Esophagus muscularis mucosa (tissue), 4 donors: ENCODE measurements at regions not wholly inside any gene's neighbourhood (a gene's known extent, or its start where the extent isn't known, plus 50 kb on each side); places are given as distances from the start of the nearest gene placed in this dataset.

Source experiments
- DNase-seq: peaks from one replicate; pipeline ENCODE4 v3.0.0-alpha.2; 2017; ENCODE audit errors: extremely low spot score
- H3K27ac ChIP-seq, 4 donors: fragments of 200-600 bp; sonication (generic); replicated peaks in 1 of 4; 1 replicate in 3 of 4; 2 replicates in 1 of 4; pipeline ENCODE4 v1.5.1; 2016 to 2019; ENCODE audit warnings: mild to moderate bottlenecking in 1 of 4
- H3K27me3 ChIP-seq, 4 donors: fragments of 200-600 bp; sonication (generic); one replicate each; pipeline versions ENCODE4 v1.5.1 to v1.6.0; 2016 to 2019
- H3K36me3 ChIP-seq, 4 donors: fragments of 200-600 bp; sonication (generic); one replicate each; pipeline ENCODE4 v1.5.1; 2016 to 2019
- H3K4me1 ChIP-seq, 4 donors: fragments of 200-600 bp; sonication (generic); one replicate each; pipeline ENCODE4 v1.5.1; 2016 to 2019
- H3K4me3 ChIP-seq, 4 donors: fragments of 200-600 bp; sonication (generic); 1 replicate in 2 of 4; 2 replicates in 2 of 4; pipeline ENCODE4 v1.5.1; 2016 to 2019; ENCODE audit warnings: mild to moderate bottlenecking in 4 of 4, moderate library complexity in 1 of 4
- H3K9me3 ChIP-seq, 4 donors: fragments of 200-600 bp; sonication (generic); 1 replicate in 3 of 4; 2 replicates in 1 of 4; pipeline ENCODE4 v1.5.1; 2016 to 2019
- EP300 ChIP-seq: sonication (generic); formaldehyde crosslinking; IDR thresholded peaks from one replicate; pipeline ENCODE4 v1.6.1; 2017; ENCODE audit warnings: antibody characterized with exemption
- POLR2A ChIP-seq: fragments of 450-650 bp; IDR thresholded peaks from one replicate; pipeline ENCODE4 v1.6.1; 2017; ENCODE audit warnings: antibody characterized with exemption, moderate library complexity, mild to moderate bottlenecking, low read depth
- POLR2AphosphoS5 ChIP-seq, 2 donors: sonication (generic); formaldehyde crosslinking; IDR thresholded peaks; one replicate each; pipeline ENCODE4 v1.6.1; 2017; ENCODE audit warnings: antibody characterized with exemption in 2 of 2
- WGBS: methylation state at CpG from one replicate; pipeline ENCODE4 v1.1.5; 2018; 5-methylcytosine and 5-hydroxymethylcytosine counted together
- intact Hi-C: fragments of 100-400 bp; cut with DNase I; formaldehyde crosslinking; loops from one replicate; pipeline ENCODE4 v1.15.1; 2023
- TF ChIP-seq, protein P1 (sequence below), 3 experiments: fragments of 200-600 bp in 2 of 3; fragments of 450-650 bp in 1 of 3; sonication (generic) in 2 of 3; IDR thresholded peaks; one replicate each; pipeline ENCODE4 v1.5.1; 2017 to 2019; ENCODE audit warnings: antibody characterized with exemption in 3 of 3, mild to moderate bottlenecking in 2 of 3, moderate library complexity in 1 of 3

DNA sequence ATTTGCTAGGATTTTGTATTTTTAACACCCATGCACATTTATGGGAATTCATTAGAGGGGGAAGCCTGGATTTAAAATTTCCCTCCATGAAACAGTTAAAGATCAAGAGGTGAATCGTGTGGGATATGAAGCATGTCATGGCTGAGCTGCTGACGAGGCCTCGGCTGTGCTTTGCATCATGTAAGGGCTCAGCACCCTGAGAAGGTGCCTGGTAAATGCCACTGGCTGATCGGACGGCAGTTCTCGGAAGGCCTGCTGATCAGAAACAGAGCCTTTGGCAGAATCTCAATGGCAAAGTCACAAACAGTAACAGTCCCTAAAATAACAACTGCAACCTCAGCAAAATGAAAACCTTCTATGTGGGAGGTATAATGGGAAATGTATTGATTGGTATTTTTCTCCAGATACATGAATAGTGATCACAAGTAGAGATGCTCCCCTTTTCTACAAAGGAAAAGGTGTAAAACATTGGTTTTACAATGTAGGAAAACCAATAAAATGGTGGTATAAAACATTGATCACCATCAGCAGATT lies 53.0 kb upstream of the FUCA2 start:
- intact Hi-C loops = no loop called here
- Histone ChIP-seq H3K4me1 (no peaks in the 10 kb centered on the region), H3K36me3 (no peaks in the 10 kb centered on the region), H3K9me3 (no peaks in the 10 kb centered on the region), H3K27ac (no peak overlapping the region), H3K4me3 (no peak overlapping the region), H3K27me3 (no peaks in the 10 kb centered on the region)
- TF ChIP-seq, protein P1, sequence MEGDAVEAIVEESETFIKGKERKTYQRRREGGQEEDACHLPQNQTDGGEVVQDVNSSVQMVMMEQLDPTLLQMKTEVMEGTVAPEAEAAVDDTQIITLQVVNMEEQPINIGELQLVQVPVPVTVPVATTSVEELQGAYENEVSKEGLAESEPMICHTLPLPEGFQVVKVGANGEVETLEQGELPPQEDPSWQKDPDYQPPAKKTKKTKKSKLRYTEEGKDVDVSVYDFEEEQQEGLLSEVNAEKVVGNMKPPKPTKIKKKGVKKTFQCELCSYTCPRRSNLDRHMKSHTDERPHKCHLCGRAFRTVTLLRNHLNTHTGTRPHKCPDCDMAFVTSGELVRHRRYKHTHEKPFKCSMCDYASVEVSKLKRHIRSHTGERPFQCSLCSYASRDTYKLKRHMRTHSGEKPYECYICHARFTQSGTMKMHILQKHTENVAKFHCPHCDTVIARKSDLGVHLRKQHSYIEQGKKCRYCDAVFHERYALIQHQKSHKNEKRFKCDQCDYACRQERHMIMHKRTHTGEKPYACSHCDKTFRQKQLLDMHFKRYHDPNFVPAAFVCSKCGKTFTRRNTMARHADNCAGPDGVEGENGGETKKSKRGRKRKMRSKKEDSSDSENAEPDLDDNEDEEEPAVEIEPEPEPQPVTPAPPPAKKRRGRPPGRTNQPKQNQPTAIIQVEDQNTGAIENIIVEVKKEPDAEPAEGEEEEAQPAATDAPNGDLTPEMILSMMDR (IDR thresholded peaks at IDR 0.05) = no peak
- TF ChIP-seq POLR2A (no peak), EP300 (no peak), POLR2AphosphoS5 (IDR thresholded peaks at IDR 0.05) (no peak)
- no peak for DNase-seq
- 63% methylated on average over 6 of the region's 6 CpGs for WGBS

DNA sequence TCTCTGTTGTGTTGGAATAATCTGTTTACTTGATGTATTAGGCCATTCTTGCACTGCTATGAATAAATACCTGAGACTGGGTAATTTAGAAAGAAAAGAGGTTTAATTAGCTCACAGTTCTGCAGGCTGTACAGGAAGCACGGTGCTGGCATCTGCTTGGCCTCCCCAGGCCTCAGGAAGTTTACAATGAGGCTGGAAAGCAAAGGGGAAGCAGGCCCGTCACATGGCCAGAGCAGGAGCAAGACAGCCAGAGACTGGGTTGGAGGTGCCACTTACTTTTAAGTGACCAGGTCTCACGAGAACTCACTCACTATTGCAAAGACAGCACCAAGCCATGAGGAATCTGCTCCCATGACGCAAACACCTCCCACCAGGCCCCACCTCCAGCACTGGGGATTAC lies 50.6 kb upstream of the FUCA2 start:
- Histone ChIP-seq H3K36me3 (no peaks in the 10 kb centered on the region), H3K4me3 (no peak overlapping the region), H3K9me3 (no peaks in the 10 kb centered on the region), H3K4me1 (no peaks in the 10 kb centered on the region), H3K27ac (no peak overlapping the region), H3K27me3 (no peaks in the 10 kb centered on the region)
- intact Hi-C loops = no loop called here
- no peak for TF ChIP-seq POLR2AphosphoS5 (IDR thresholded peaks at IDR 0.05)
- TF ChIP-seq, protein P1 (IDR thresholded peaks at IDR 0.05) = no peak
- no peak for TF ChIP-seq EP300
- TF ChIP-seq POLR2A = no peak
- no peak for DNase-seq
- 64% methylated on average over 4 of the region's 4 CpGs for WGBS
